HUES6 (cell line): ENCODE measurements at regions not wholly inside any gene's neighbourhood (a gene's known extent, or its start where the extent isn't known, plus 50 kb on each side); places are given as distances from the start of the nearest gene placed in this dataset.

Experiments
- H3K27ac ChIP-seq: 2 replicates; pipeline ENCODE4 v1.7.0; 2013; ENCODE audit warnings: low read depth, mild to moderate bottlenecking, low read length, inconsistent platforms
- H3K27me3 ChIP-seq: 2 replicates; pipeline ENCODE4 v1.6.1; 2013; ENCODE audit warnings: low read length; ENCODE audit not compliant: control insufficient read depth, insufficient read depth
- H3K36me3 ChIP-seq: 2 replicates; pipeline ENCODE4 v1.6.1; 2013; ENCODE audit warnings: low read length; ENCODE audit not compliant: control insufficient read depth, insufficient read depth
- H3K4me1 ChIP-seq: 2 replicates; pipeline ENCODE4 v1.6.1; 2013; ENCODE audit warnings: low read length; ENCODE audit not compliant: control insufficient read depth, insufficient read depth
- H3K4me3 ChIP-seq: 2 replicates; pipeline ENCODE4 v1.5.1; 2013; ENCODE audit warnings: low read depth, low read length
- H3K9ac ChIP-seq: one replicate; pipeline ENCODE4 v1.6.1; 2013; ENCODE audit warnings: mild to moderate bottlenecking, low read length
- H3K9me3 ChIP-seq: 2 replicates; pipeline ENCODE4 v1.6.1; 2013; ENCODE audit warnings: low read depth, low read length; ENCODE audit not compliant: control insufficient read depth, insufficient read depth

- H3K27ac ChIP-seq: no peak overlapping the region
- H3K4me3 ChIP-seq: no peak overlapping the region
- H3K27me3 ChIP-seq: no peaks in the 10 kb centered on the region
- H3K9ac ChIP-seq: no peak overlapping the region
- 0 out of 2 replicates have a peak, but pooled peaks cover 2% of the 10 kb centered on the region for H3K9me3 ChIP-seq
- no peaks in the 10 kb centered on the region for H3K4me1 ChIP-seq
- no peaks in the 10 kb centered on the region for H3K36me3 ChIP-seq
Observed at GRCh38 chr6:113083947-113084346, 736.8 kb downstream of the RFPL4B start.

- Histone ChIP-seq H3K4me3 (no peak overlapping the region), H3K27me3 (no peaks in the 10 kb centered on the region), H3K9ac (no peak overlapping the region)
Observed at GRCh38 chr6:113089056-113089455, 741.9 kb downstream of the RFPL4B start.

GRCh38 chr6:113092795-113093194 is 745.7 kb downstream of the RFPL4B start:
- Histone ChIP-seq H3K4me1 (no peaks in the 10 kb centered on the region), H3K9me3 (0 out of 2 replicates have a peak, but pooled peaks cover 3% of the 10 kb centered on the region), H3K36me3 (no peaks in the 10 kb centered on the region), H3K4me3 (no peak overlapping the region), H3K27me3 (no peaks in the 10 kb centered on the region), H3K9ac (no peak overlapping the region), H3K27ac (no peak overlapping the region)

More at GRCh38 chr6:113089056-113089455, 741.9 kb downstream of the RFPL4B start:
- Histone ChIP-seq H3K4me1 (no peaks in the 10 kb centered on the region), H3K27ac (no peak overlapping the region), H3K36me3 (no peaks in the 10 kb centered on the region), H3K9me3 (0 out of 2 replicates have a peak, but pooled peaks cover 3% of the 10 kb centered on the region)

- H3K4me1 ChIP-seq: no peaks in the 10 kb centered on the region
- no peaks in the 10 kb centered on the region for H3K9me3 ChIP-seq
- H3K9ac ChIP-seq: no peak overlapping the region
- H3K27me3 ChIP-seq: no peaks in the 10 kb centered on the region
- H3K27ac ChIP-seq: no peak overlapping the region
- H3K36me3 ChIP-seq: no peaks in the 10 kb centered on the region
- H3K4me3 ChIP-seq: no peak overlapping the region
Observed at GRCh38 chr6:113094779-113095178, 747.6 kb downstream of the RFPL4B start.

- Histone ChIP-seq H3K9ac (no peak overlapping the region), H3K4me3 (no peak overlapping the region)
Observed at GRCh38 chr6:113095841-113096240, 748.7 kb downstream of the RFPL4B start.

GRCh38 chr6:113102761-113103160 is 754.4 kb upstream of the MARCKS start:
- H3K4me3 ChIP-seq: no peak overlapping the region
- no peaks in the 10 kb centered on the region for H3K9me3 ChIP-seq
- no peak overlapping the region for H3K9ac ChIP-seq
- H3K36me3 ChIP-seq: no peaks in the 10 kb centered on the region
- no peak overlapping the region for H3K27ac ChIP-seq
- H3K4me1 ChIP-seq: no peaks in the 10 kb centered on the region
- H3K27me3 ChIP-seq: no peaks in the 10 kb centered on the region

More at GRCh38 chr6:113095841-113096240, 748.7 kb downstream of the RFPL4B start:
- no peak overlapping the region for H3K27ac ChIP-seq
- H3K27me3 ChIP-seq: no peaks in the 10 kb centered on the region
- no peaks in the 10 kb centered on the region for H3K4me1 ChIP-seq
- no peaks in the 10 kb centered on the region for H3K36me3 ChIP-seq
- no peaks in the 10 kb centered on the region for H3K9me3 ChIP-seq

GRCh38 chr6:113103634-113104361 is 753.3 kb upstream of the MARCKS start:
- no peak overlapping the region for H3K4me3 ChIP-seq
- no peaks in the 10 kb centered on the region for H3K27me3 ChIP-seq
- H3K4me1 ChIP-seq: no peaks in the 10 kb centered on the region
- H3K36me3 ChIP-seq: no peaks in the 10 kb centered on the region
- H3K9ac ChIP-seq: no peak overlapping the region
- H3K27ac ChIP-seq: no peak overlapping the region
- H3K9me3 ChIP-seq: no peaks in the 10 kb centered on the region

GRCh38 chr6:113104541-113104940 is 752.6 kb upstream of the MARCKS start:
- Histone ChIP-seq H3K27me3 (no peaks in the 10 kb centered on the region), H3K9ac (no peak overlapping the region), H3K36me3 (no peaks in the 10 kb centered on the region), H3K4me1 (no peaks in the 10 kb centered on the region), H3K4me3 (no peak overlapping the region), H3K27ac (no peak overlapping the region), H3K9me3 (peaks cover 3% of the 10 kb centered on the region; the same call in 1 of the 2 replicates)

GRCh38 chr6:113104951-113105350 is 752.2 kb upstream of the MARCKS start:
- Histone ChIP-seq H3K4me1 (no peaks in the 10 kb centered on the region), H3K36me3 (no peaks in the 10 kb centered on the region), H3K9me3 (peaks cover 3% of the 10 kb centered on the region; the same call in 1 of the 2 replicates), H3K27me3 (no peaks in the 10 kb centered on the region), H3K9ac (no peak overlapping the region), H3K27ac (no peak overlapping the region), H3K4me3 (no peak overlapping the region)

- Histone ChIP-seq H3K36me3 (no peaks in the 10 kb centered on the region), H3K27me3 (no peaks in the 10 kb centered on the region), H3K27ac (no peak overlapping the region), H3K4me1 (no peaks in the 10 kb centered on the region), H3K4me3 (no peak overlapping the region), H3K9me3 (peaks cover 3% of the 10 kb centered on the region; the same call in 1 of the 2 replicates), H3K9ac (no peak overlapping the region)
Observed at GRCh38 chr6:113110211-113110610, 746.9 kb upstream of the MARCKS start.

GRCh38 chr6:113111550-113111949 is 745.6 kb upstream of the MARCKS start:
- Histone ChIP-seq H3K9ac (no peak overlapping the region), H3K9me3 (peaks cover 3% of the 10 kb centered on the region; the same call in 1 of the 2 replicates), H3K27ac (no peak overlapping the region), H3K4me3 (no peak overlapping the region), H3K36me3 (no peaks in the 10 kb centered on the region), H3K27me3 (no peaks in the 10 kb centered on the region), H3K4me1 (no peaks in the 10 kb centered on the region)
